Transverse colon (tissue), 4 donors: ENCODE measurements at regions not wholly inside any gene's neighbourhood (a gene's known extent, or its start where the extent isn't known, plus 50 kb on each side); places are given as distances from the start of the nearest gene placed in this dataset.

Experiments used
- DNase-seq: peaks from one replicate; pipeline ENCODE4 v3.0.0-alpha.2; 2019
- H3K27ac ChIP-seq, 4 donors: fragments of 200-600 bp; sonication (generic); 2 replicates each; pipeline ENCODE4 v1.5.1; 2016 to 2018; ENCODE audit warnings: inconsistent platforms in 4 of 4
- H3K27me3 ChIP-seq: fragments of 200-600 bp; sonication (generic); 2 replicates; pipeline ENCODE4 v1.5.1; 2017; ENCODE audit warnings: inconsistent platforms
- H3K36me3 ChIP-seq, 4 donors: fragments of 200-600 bp; sonication (generic); 2 replicates each; pipeline ENCODE4 v1.5.1; 2017 to 2019; ENCODE audit warnings: inconsistent platforms in 4 of 4
- H3K4me1 ChIP-seq, 4 donors: fragments of 200-600 bp; sonication (generic); 2 replicates each; pipeline ENCODE4 v1.5.1; 2017 to 2020; ENCODE audit warnings: inconsistent platforms in 4 of 4
- H3K4me3 ChIP-seq, 4 donors: fragments of 200-600 bp; sonication (generic); 1 replicate in 1 of 4; 2 replicates in 3 of 4; pipeline versions ENCODE4 v1.5.1 to v1.6.1; 2017 to 2019; ENCODE audit warnings: inconsistent platforms in 4 of 4
- H3K9me3 ChIP-seq, 2 donors: fragments of 200-600 bp; sonication (generic); 2 replicates each; pipeline ENCODE4 v1.5.1; 2017 to 2019; ENCODE audit warnings: inconsistent platforms in 2 of 2
- EP300 ChIP-seq: sonication (generic); formaldehyde crosslinking; IDR thresholded peaks from one replicate; pipeline ENCODE4 v1.6.1; 2017; ENCODE audit warnings: antibody characterized with exemption, low read depth
- POLR2A ChIP-seq: fragments of 450-650 bp; IDR thresholded peaks from one replicate; pipeline ENCODE4 v1.6.1; 2016; ENCODE audit warnings: antibody characterized with exemption, mild to moderate bottlenecking, moderate library complexity
- POLR2AphosphoS5 ChIP-seq, 3 donors: sonication (generic); formaldehyde crosslinking; IDR thresholded peaks; one replicate each; pipeline ENCODE4 v1.6.1; 2016; ENCODE audit warnings: antibody characterized with exemption in 3 of 3
- WGBS, 2 donors: methylation state at CpG; one replicate each; pipeline ENCODE4 v1.1.5; 2018; ENCODE audit warnings: low coverage in 1 of 2; 5-methylcytosine and 5-hydroxymethylcytosine counted together
- in situ Hi-C, 4 donors: fragments of 200-750 bp; cut with MboI; loops; one replicate each; pipeline versions ENCODE4 v1.15.0 to v1.15.1; 2017; ENCODE audit warnings: low sequenced_read_pairs in 3 of 4, low pct_ligation_motif_present in 1 of 4, low pct_unique_long_range_greater_than_20kb in 1 of 4
- intact Hi-C: fragments of 100-400 bp; cut with DNase I; formaldehyde crosslinking; loops from one replicate; pipeline ENCODE4 v1.15.1; 2023; ENCODE audit warnings: low total_unique reads
- TF ChIP-seq, protein P1 (sequence below), 5 experiments: fragments of 200-600 bp in 3 of 5; fragments of 450-650 bp in 2 of 5; sonication (generic) in 3 of 5; IDR thresholded peaks; 1 replicate in 2 of 5; 2 replicates in 3 of 5; pipeline ENCODE4 v1.5.1; 2016 to 2017; ENCODE audit warnings: antibody characterized with exemption in 5 of 5, inconsistent platforms in 3 of 5, mild to moderate bottlenecking in 2 of 5, moderate library complexity in 1 of 5

DNA sequence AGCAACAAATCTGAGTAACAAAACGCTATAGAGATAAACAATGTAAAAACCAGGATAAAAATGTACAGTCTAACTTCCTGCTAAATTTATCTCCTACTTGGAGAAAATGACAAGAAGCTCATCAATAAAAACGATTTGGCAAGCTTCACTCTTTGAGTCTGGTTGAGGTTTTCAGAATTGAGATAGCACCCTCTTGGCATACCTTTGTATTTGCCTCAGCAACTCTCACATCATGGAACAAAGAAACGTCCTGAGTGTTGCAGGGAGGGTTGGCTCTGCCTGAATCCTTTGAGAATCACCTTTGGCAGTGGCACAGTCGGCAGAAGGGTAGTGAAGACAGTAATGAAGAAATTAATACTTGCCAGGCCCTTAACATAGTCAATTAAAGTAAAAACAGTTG lies 430.6 kb downstream of the GRB14 start:
- WGBS, 2 donors = 37 to 44% methylated on average over 4 of the region's 4 CpGs

DNA sequence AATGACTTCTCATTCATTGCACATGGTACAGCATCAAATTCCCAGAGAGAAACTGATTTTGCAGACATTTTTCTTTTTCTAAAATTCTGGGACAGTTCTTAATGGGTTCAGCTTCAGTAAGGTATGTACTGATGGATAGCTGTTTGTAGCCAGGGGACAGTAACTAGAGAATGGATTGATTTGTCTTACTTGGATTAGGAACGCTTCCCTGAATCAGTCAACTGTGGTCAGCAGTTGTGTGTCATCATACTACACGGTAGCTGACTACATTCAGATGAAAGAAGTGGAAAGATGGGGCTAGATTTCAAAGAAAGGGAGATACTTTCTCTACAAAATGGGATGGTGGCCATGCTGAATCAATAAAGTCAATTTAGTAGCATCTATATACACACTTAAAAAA lies 431.4 kb downstream of the GRB14 start:
- WGBS, 2 donors = 82 to 83% methylated on average over 2 of the region's 2 CpGs
- H3K36me3 ChIP-seq = no peaks in the 10 kb centered on the region
- H3K4me3 ChIP-seq = no peak overlapping the region
- no peaks in the 10 kb centered on the region for H3K9me3 ChIP-seq
- no peaks in the 10 kb centered on the region for H3K4me1 ChIP-seq
- in situ Hi-C loops = no loop called here
- no peak for DNase-seq
- H3K27me3 ChIP-seq = no peaks in the 10 kb centered on the region
- TF ChIP-seq, protein P1, sequence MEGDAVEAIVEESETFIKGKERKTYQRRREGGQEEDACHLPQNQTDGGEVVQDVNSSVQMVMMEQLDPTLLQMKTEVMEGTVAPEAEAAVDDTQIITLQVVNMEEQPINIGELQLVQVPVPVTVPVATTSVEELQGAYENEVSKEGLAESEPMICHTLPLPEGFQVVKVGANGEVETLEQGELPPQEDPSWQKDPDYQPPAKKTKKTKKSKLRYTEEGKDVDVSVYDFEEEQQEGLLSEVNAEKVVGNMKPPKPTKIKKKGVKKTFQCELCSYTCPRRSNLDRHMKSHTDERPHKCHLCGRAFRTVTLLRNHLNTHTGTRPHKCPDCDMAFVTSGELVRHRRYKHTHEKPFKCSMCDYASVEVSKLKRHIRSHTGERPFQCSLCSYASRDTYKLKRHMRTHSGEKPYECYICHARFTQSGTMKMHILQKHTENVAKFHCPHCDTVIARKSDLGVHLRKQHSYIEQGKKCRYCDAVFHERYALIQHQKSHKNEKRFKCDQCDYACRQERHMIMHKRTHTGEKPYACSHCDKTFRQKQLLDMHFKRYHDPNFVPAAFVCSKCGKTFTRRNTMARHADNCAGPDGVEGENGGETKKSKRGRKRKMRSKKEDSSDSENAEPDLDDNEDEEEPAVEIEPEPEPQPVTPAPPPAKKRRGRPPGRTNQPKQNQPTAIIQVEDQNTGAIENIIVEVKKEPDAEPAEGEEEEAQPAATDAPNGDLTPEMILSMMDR (IDR thresholded peaks at IDR 0.05) = no peak
- TF ChIP-seq POLR2AphosphoS5 (IDR thresholded peaks at IDR 0.05) (no peak), POLR2A (no peak), EP300 (no peak)
- no peak overlapping the region for H3K27ac ChIP-seq
- intact Hi-C loops = no loop called here

More for the DNA sequence above, 430.6 kb downstream of the GRB14 start:
- in situ Hi-C loops (no loop called here), intact Hi-C loops (no loop called here)
- no peaks in the 10 kb centered on the region for H3K36me3 ChIP-seq
- TF ChIP-seq POLR2A (no peak), EP300 (no peak), POLR2AphosphoS5 (IDR thresholded peaks at IDR 0.05) (no peak)
- TF ChIP-seq, protein P1 (IDR thresholded peaks at IDR 0.05) = no peak
- no peaks in the 10 kb centered on the region for H3K4me1 ChIP-seq
- no peak overlapping the region for H3K4me3 ChIP-seq
- DNase-seq = no peak
- no peak overlapping the region for H3K27ac ChIP-seq
- no peaks in the 10 kb centered on the region for H3K9me3 ChIP-seq
- H3K27me3 ChIP-seq = no peaks in the 10 kb centered on the region

DNA sequence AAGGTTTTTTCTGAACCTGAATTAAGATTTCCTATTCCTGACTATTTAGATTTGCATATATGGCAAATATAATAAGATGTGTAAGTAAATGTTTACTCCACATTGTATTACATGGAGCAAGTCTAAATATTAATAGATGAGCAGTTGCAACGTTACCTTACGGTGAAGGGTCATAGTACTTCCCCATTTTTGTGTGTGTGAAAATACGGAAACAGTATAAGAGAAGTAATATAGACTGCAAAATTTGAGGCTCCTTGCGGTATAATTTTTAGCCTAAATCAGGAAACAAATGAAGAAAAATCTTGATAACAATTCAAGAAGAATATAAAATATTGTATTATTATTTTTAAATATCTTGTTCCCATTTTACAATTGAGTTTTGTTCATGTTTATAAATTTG lies 434.2 kb downstream of the GRB14 start:
- H3K27me3 ChIP-seq = no peaks in the 10 kb centered on the region
- H3K9me3 ChIP-seq = no peaks in the 10 kb centered on the region
- intact Hi-C loops (no loop called here), in situ Hi-C loops (no loop called here)
- DNase-seq = no peak
- H3K27ac ChIP-seq = no peak overlapping the region
- no peaks in the 10 kb centered on the region for H3K4me1 ChIP-seq
- TF ChIP-seq, protein P1 (IDR thresholded peaks at IDR 0.05) = no peak
- no peak overlapping the region for H3K4me3 ChIP-seq
- WGBS, 2 donors = 60 to 68% methylated on average over 4 of the region's 4 CpGs
- no peaks in the 10 kb centered on the region for H3K36me3 ChIP-seq

DNA sequence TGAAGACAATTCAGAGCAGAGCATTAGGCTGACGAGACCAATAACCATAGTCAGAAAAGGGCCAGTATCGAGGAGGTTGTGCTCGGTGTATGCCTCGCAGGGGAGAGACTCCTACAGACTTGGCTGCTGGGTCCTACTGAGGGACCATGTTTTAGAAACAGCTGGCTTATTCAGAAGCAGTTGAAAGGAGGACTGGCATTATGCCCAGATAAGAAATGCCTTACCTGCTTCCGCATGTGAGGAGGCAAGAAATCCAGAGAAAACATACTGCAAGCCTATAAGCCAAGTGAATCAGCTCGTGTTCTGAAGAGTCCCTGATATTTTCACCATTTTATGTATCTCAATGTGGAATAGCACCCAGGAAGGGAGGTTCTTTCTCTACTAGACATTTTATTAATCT lies 434.7 kb downstream of the GRB14 start:
- no peak overlapping the region for H3K4me3 ChIP-seq
- 71 to 79% methylated on average over 1 to 6 of the region's 6 CpGs for WGBS, 2 donors
- TF ChIP-seq, protein P1 (IDR thresholded peaks at IDR 0.05) = no peak
- TF ChIP-seq POLR2AphosphoS5 (IDR thresholded peaks at IDR 0.05) = no peak
- no peak for TF ChIP-seq EP300
- no peak for TF ChIP-seq POLR2A
- H3K4me1 ChIP-seq = no peaks in the 10 kb centered on the region
- no peak for DNase-seq
- no peaks in the 10 kb centered on the region for H3K27me3 ChIP-seq
- H3K9me3 ChIP-seq = no peaks in the 10 kb centered on the region
- in situ Hi-C loops = no loop called here
- H3K36me3 ChIP-seq = no peaks in the 10 kb centered on the region
- intact Hi-C loops = no loop called here
- no peak overlapping the region for H3K27ac ChIP-seq
